HG03442 (cell line): ENCODE measurements at regions not wholly inside any gene's neighbourhood (a gene's known extent, or its start where the extent isn't known, plus 50 kb on each side); places are given as distances from the start of the nearest gene placed in this dataset.
"Not testable (repeated sequence)": the region's sequence is repeated elsewhere in the genome, so short reads cannot be mapped to it uniquely, and the experiment has no call there.

Source experiments
- ATAC-seq: cut with Tn5 transposase; IDR thresholded peaks from one replicate; pipeline ENCODE4 v1.9.1; 2021; ENCODE audit warnings: mild to moderate bottlenecking, moderate library complexity; ENCODE audit not compliant: unreplicated experiment

- ATAC-seq = no peak
Observed at GRCh38 chr7:51860305-51860704, 543.7 kb upstream of the COBL start.

GRCh38 chr7:51850126-51850525 is 533.5 kb upstream of the COBL start:
- no peak for ATAC-seq

- ATAC-seq = no peak
Observed at GRCh38 chr7:51847461-51848134, 531.0 kb upstream of the COBL start.

GRCh38 chr7:51839130-51839529 is 522.5 kb upstream of the COBL start:
- ATAC-seq = not testable (repeated sequence)

- no peak for ATAC-seq
Observed at GRCh38 chr7:51827631-51828030, 511.0 kb upstream of the COBL start.

GRCh38 chr7:51824050-51824449 is 507.4 kb upstream of the COBL start:
- ATAC-seq = no peak

- ATAC-seq = no peak
Observed at GRCh38 chr7:51823437-51823836, 506.8 kb upstream of the COBL start.

GRCh38 chr7:51817694-51818225 is 501.2 kb upstream of the COBL start:
- no peak for ATAC-seq

GRCh38 chr7:51805783-51806431 is 489.3 kb upstream of the COBL start:
- not testable (repeated sequence) for ATAC-seq

- no peak for ATAC-seq
Observed at GRCh38 chr7:51802718-51803117, 486.1 kb upstream of the COBL start.

- no peak for ATAC-seq
Observed at GRCh38 chr7:51797371-51797770, 480.8 kb upstream of the COBL start.

- ATAC-seq = no peak
Observed at GRCh38 chr7:51792796-51793195, 476.2 kb upstream of the COBL start.

- ATAC-seq = no peak
Observed at GRCh38 chr7:51789489-51789888, 472.9 kb upstream of the COBL start.

GRCh38 chr7:51786284-51786683 is 469.7 kb upstream of the COBL start:
- no peak for ATAC-seq

GRCh38 chr7:51785876-51786275 is 469.3 kb upstream of the COBL start:
- no peak for ATAC-seq

GRCh38 chr7:51785171-51785570 is 468.6 kb upstream of the COBL start:
- no peak for ATAC-seq

GRCh38 chr7:51783241-51783640 is 466.6 kb upstream of the COBL start:
- no peak for ATAC-seq

- no peak for ATAC-seq
Observed at GRCh38 chr7:51778121-51778520, 461.5 kb upstream of the COBL start.

GRCh38 chr7:51774178-51774577 is 457.6 kb upstream of the COBL start:
- no peak for ATAC-seq

- ATAC-seq = no peak
Observed at GRCh38 chr7:51772190-51772589, 455.6 kb upstream of the COBL start.

- ATAC-seq = no peak
Observed at GRCh38 chr7:51764976-51765375, 448.4 kb upstream of the COBL start.

- ATAC-seq = no peak
Observed at GRCh38 chr7:51759985-51760384, 443.4 kb upstream of the COBL start.
